SK-N-SH (cell line): ENCODE measurements at regions not wholly inside any gene's neighbourhood (a gene's known extent, or its start where the extent isn't known, plus 50 kb on each side); places are given as distances from the start of the nearest gene placed in this dataset.

Experiments
- NFIC ChIP-seq: IDR thresholded peaks from 2 replicates; pipeline ENCODE4 v1.4.0; 2012; ENCODE audit warnings: borderline replicate concordance
- NRF1 ChIP-seq: IDR thresholded peaks from 2 replicates; pipeline ENCODE4 v1.6.1; 2012; ENCODE audit warnings: low read depth, mild to moderate bottlenecking, low read length
- TF ChIP-seq, protein P1 (sequence below): fragments of 200-600 bp; sonication (generic); IDR thresholded peaks from 2 replicates; pipeline ENCODE4 v1.6.1; 2017; ENCODE audit warnings: antibody characterized with exemption, mild to moderate bottlenecking, moderate library complexity

DNA sequence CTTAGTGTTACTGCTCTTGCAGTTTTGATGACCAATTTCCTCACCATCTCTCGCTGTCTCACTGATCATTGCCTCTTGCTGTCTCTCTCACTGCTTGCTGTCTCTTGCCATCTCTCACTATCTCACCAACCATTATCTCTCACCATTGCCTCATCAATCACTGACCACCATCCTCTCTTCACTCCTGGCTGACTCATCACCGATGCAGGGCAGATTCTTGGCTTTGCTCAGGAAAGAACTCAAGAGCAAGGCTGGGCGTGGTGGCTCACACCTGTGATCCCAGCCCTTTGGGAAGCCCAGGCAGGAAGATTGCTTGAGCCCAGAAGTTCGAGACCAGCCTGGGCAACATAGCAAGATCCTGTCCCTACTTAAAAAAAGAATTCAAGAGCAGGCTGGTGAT, 66.3 kb upstream of the SYN3 start:
- TF ChIP-seq NFIC: no peak
- TF ChIP-seq, protein P1, sequence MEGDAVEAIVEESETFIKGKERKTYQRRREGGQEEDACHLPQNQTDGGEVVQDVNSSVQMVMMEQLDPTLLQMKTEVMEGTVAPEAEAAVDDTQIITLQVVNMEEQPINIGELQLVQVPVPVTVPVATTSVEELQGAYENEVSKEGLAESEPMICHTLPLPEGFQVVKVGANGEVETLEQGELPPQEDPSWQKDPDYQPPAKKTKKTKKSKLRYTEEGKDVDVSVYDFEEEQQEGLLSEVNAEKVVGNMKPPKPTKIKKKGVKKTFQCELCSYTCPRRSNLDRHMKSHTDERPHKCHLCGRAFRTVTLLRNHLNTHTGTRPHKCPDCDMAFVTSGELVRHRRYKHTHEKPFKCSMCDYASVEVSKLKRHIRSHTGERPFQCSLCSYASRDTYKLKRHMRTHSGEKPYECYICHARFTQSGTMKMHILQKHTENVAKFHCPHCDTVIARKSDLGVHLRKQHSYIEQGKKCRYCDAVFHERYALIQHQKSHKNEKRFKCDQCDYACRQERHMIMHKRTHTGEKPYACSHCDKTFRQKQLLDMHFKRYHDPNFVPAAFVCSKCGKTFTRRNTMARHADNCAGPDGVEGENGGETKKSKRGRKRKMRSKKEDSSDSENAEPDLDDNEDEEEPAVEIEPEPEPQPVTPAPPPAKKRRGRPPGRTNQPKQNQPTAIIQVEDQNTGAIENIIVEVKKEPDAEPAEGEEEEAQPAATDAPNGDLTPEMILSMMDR: no peak
- TF ChIP-seq NRF1: no peak
